IMR-90 (cell line): ENCODE measurements at regions not wholly inside any gene's neighbourhood (a gene's known extent, or its start where the extent isn't known, plus 50 kb on each side); places are given as distances from the start of the nearest gene placed in this dataset.

Experiments
- ATAC-seq: fragments of 200-7000 bp; cut with Tn5 transposase; 2 replicates; pipeline ENCODE4 v1.9.1; 2020; ENCODE audit warnings: low read depth, mild to moderate bottlenecking, moderate library complexity
- BruUV-seq: library from RNA; stranded (reverse); fragments of 400-500 nt; replicated peaks from 2 replicates; lab custom pipeline; 2021; lab: Mats Ljungman, UMichigan
- CTCF ChIA-PET: fragments of 300-600 bp; formaldehyde crosslinking; extraction: SDS; loops from one replicate; lab custom pipeline; 2021; ENCODE audit warnings: antibody characterized with exemption; lab: Yijun Ruan, JAX
- POLR2A ChIA-PET: fragments of 300-600 bp; sonication (Branson Sonifier 250); formaldehyde crosslinking; loops from one replicate; lab custom pipeline; 2022; ENCODE audit warnings: antibody characterized with exemption; ENCODE audit not compliant: unreplicated experiment; lab: Charles Lee
- DNase-seq: peaks from one replicate; pipeline ENCODE4 v3.0.0; 2013
- H2AFZ ChIP-seq: replicated peaks from 2 replicates; pipeline ENCODE3; 2013; ENCODE audit warnings: low read length, mild to moderate bottlenecking; ENCODE audit not compliant: poor library complexity
- H2AK5ac ChIP-seq: 2 replicates; pipeline ENCODE4 v1.6.1; 2013; ENCODE audit warnings: low read depth, low read length, inconsistent platforms
- H2AK9ac ChIP-seq: replicated peaks from 2 replicates; pipeline ENCODE3; 2013; ENCODE audit warnings: mild to moderate bottlenecking, low read depth, low read length, moderate library complexity; ENCODE audit not compliant: poor library complexity
- H2BK120ac ChIP-seq: 2 replicates; pipeline ENCODE4 v1.6.1; 2013; ENCODE audit warnings: low read depth, low read length, inconsistent platforms
- H2BK15ac ChIP-seq: 3 replicates; pipeline ENCODE4 v1.6.1; 2013; ENCODE audit warnings: low read depth, low read length, inconsistent platforms
- H2BK20ac ChIP-seq: 2 replicates; pipeline ENCODE4 v1.6.1; 2013; ENCODE audit warnings: low read depth, mild to moderate bottlenecking, inconsistent platforms, low read length, moderate library complexity
- H2BK5ac ChIP-seq: 2 replicates; pipeline ENCODE4 v1.6.1; 2013; ENCODE audit warnings: mild to moderate bottlenecking, low read depth, low read length, inconsistent platforms; ENCODE audit not compliant: poor library complexity, severe bottlenecking
- H3K14ac ChIP-seq: replicated peaks from 2 replicates; pipeline ENCODE4 v1.6.1; 2013; ENCODE audit warnings: low read depth, low read length, inconsistent platforms
- H3K18ac ChIP-seq: 2 replicates; pipeline ENCODE4 v1.6.1; 2013; ENCODE audit warnings: low read depth, low read length, control low read depth
- H3K23ac ChIP-seq: 2 replicates; pipeline ENCODE4 v1.6.1; 2013; ENCODE audit warnings: low read depth, low read length, inconsistent platforms
- H3K27ac ChIP-seq: 2 replicates; pipeline ENCODE4 v1.5.1; 2013; ENCODE audit warnings: mild to moderate bottlenecking, control low read depth, low read length; ENCODE audit not compliant: insufficient read depth
- H3K27me3 ChIP-seq: 2 replicates; pipeline ENCODE4 v1.6.1; 2013; ENCODE audit warnings: low read length; ENCODE audit not compliant: control insufficient read depth, insufficient read depth
- H3K36me3 ChIP-seq: 2 replicates; pipeline ENCODE4 v1.6.1; 2013; ENCODE audit warnings: low read length, mixed read lengths; ENCODE audit not compliant: control insufficient read depth, insufficient read depth
- H3K4ac ChIP-seq: 2 replicates; pipeline ENCODE4 v1.6.1; 2013; ENCODE audit warnings: low read depth, low read length, inconsistent platforms
- H3K4me1 ChIP-seq: 2 replicates; pipeline ENCODE4 v1.6.1; 2013; ENCODE audit warnings: low read length, mixed read lengths; ENCODE audit not compliant: control insufficient read depth, insufficient read depth
- H3K4me2 ChIP-seq: 2 replicates; pipeline ENCODE4 v1.6.1; 2013; ENCODE audit warnings: low read depth, mild to moderate bottlenecking, control low read depth, low read length, moderate library complexity
- H3K4me3 ChIP-seq: 2 replicates; pipeline ENCODE4 v1.5.1; 2013; ENCODE audit warnings: low read depth, mild to moderate bottlenecking, control low read depth, low read length, moderate library complexity; ENCODE audit not compliant: insufficient read depth
- H3K56ac ChIP-seq: 2 replicates; pipeline ENCODE4 v1.6.1; 2013; ENCODE audit warnings: low read length, inconsistent platforms; ENCODE audit not compliant: insufficient read depth; ENCODE audit errors: extremely low read depth
- H3K79me1 ChIP-seq, 2 experiments: 2 replicates each; pipeline ENCODE4 v1.6.1; 2013; ENCODE audit warnings: low read length in 2 of 2, inconsistent platforms in 1 of 2, low read depth in 1 of 2
- H3K9ac ChIP-seq: 2 replicates; pipeline ENCODE4 v1.6.1; 2013; ENCODE audit warnings: low read depth, low read length, control low read depth
- H3K9me1 ChIP-seq: 2 replicates; pipeline ENCODE4 v1.6.1; 2013; ENCODE audit warnings: low read length, inconsistent platforms; ENCODE audit not compliant: insufficient read depth
- H3K9me3 ChIP-seq: 2 replicates; pipeline ENCODE4 v1.6.1; 2013; ENCODE audit warnings: low read length; ENCODE audit not compliant: control insufficient read depth, insufficient read depth
- H4K20me1 ChIP-seq: 2 replicates; pipeline ENCODE4 v1.6.1; 2013; ENCODE audit warnings: low read length, inconsistent platforms; ENCODE audit not compliant: insufficient read depth
- H4K5ac ChIP-seq: 2 replicates; pipeline ENCODE4 v1.6.1; 2013; ENCODE audit warnings: mild to moderate bottlenecking, low read depth, low read length, control low read depth
- H4K8ac ChIP-seq, 2 experiments: 2 replicates each; pipeline ENCODE4 v1.6.1; 2013; ENCODE audit warnings: low read depth in 2 of 2, low read length in 2 of 2, control low read depth in 1 of 2, inconsistent platforms in 1 of 2
- H4K91ac ChIP-seq: 2 replicates; pipeline ENCODE4 v1.6.1; 2013; ENCODE audit warnings: low read depth, low read length, inconsistent platforms; ENCODE audit not compliant: insufficient read depth
- BHLHE40 ChIP-seq: fragments of 150-350 bp; IDR thresholded peaks from 2 replicates; pipeline ENCODE4 v1.6.1; 2016; ENCODE audit warnings: mild to moderate bottlenecking, low read depth, low read length
- CEBPB ChIP-seq: IDR thresholded peaks from 2 replicates; pipeline ENCODE4 v1.6.1; 2012; ENCODE audit warnings: low read depth, low read length, improper control_type of control experiment
- CHD1 ChIP-seq: IDR thresholded peaks from 2 replicates; pipeline ENCODE4 v1.6.1; 2012; ENCODE audit warnings: low read depth, low read length, improper control_type of control experiment
- CTCF ChIP-seq: conservative IDR thresholded peaks from 2 replicates; pipeline ENCODE4 v1.5.1; 2012; ENCODE audit warnings: mild to moderate bottlenecking, low read depth, low read length, improper control_type of control experiment
- ELK1 ChIP-seq: fragments of 150-350 bp; IDR thresholded peaks from 2 replicates; pipeline ENCODE4 v1.6.1; 2016; ENCODE audit warnings: low read depth, mild to moderate bottlenecking, low read length, moderate library complexity, borderline replicate concordance
- FOS ChIP-seq: fragments of 150-350 bp; IDR thresholded peaks from 2 replicates; pipeline ENCODE4 v1.6.1; 2016; ENCODE audit warnings: low read depth, low read length
- MAFK ChIP-seq: IDR thresholded peaks from 2 replicates; pipeline ENCODE4 v1.6.1; 2012; ENCODE audit warnings: low read depth, low read length, improper control_type of control experiment
- MAZ ChIP-seq: IDR thresholded peaks from 2 replicates; pipeline ENCODE4 v1.6.1; 2012; ENCODE audit warnings: low read depth, mild to moderate bottlenecking, low read length, improper control_type of control experiment, moderate library complexity, borderline replicate concordance
- MXI1 ChIP-seq: IDR thresholded peaks from 2 replicates; pipeline ENCODE4 v1.6.1; 2012; ENCODE audit warnings: low read depth, mild to moderate bottlenecking, low read length, moderate library complexity, borderline replicate concordance
- NFE2L2 ChIP-seq: fragments of 150-350 bp; IDR thresholded peaks from 2 replicates; pipeline ENCODE4 v1.6.1; 2016; ENCODE audit warnings: low read depth, mild to moderate bottlenecking, low read length
- POLR2A ChIP-seq: IDR thresholded peaks from 2 replicates; pipeline ENCODE4 v1.6.1; 2012; ENCODE audit warnings: mild to moderate bottlenecking, low read depth, low read length
- RAD21 ChIP-seq: IDR thresholded peaks from 2 replicates; pipeline ENCODE4 v1.6.1; 2012; ENCODE audit warnings: low read length, improper control_type of control experiment
- RCOR1 ChIP-seq: IDR thresholded peaks from 2 replicates; pipeline ENCODE4 v1.6.1; 2012; ENCODE audit warnings: mild to moderate bottlenecking, low read length, improper control_type of control experiment; ENCODE audit not compliant: insufficient replicate concordance
- RFX5 ChIP-seq: IDR thresholded peaks from 2 replicates; pipeline ENCODE4 v1.8.0; 2012; ENCODE audit warnings: low read depth, mild to moderate bottlenecking, low read length, moderate library complexity
- SMC3 ChIP-seq: fragments of 150-350 bp; IDR thresholded peaks from 2 replicates; pipeline ENCODE4 v1.6.1; 2016; ENCODE audit warnings: low read depth, mild to moderate bottlenecking, antibody characterized with exemption, low read length, moderate library complexity
- USF2 ChIP-seq: fragments of 150-350 bp; IDR thresholded peaks from 2 replicates; pipeline ENCODE4 v1.6.1; 2017; ENCODE audit warnings: mild to moderate bottlenecking, antibody characterized with exemption, low read length, low read depth
- WGBS, 2 experiments: methylation state at CpG; one replicate each; pipeline versions ENCODE4 v1.1.5 to v1.1.7; 2013; ENCODE audit warnings: missing lambda C conversion rate in 2 of 2; ENCODE audit not compliant: insufficient read length in 1 of 2; ENCODE audit errors: extremely low coverage in 2 of 2; 5-methylcytosine and 5-hydroxymethylcytosine counted together
- dilution Hi-C: fragments of 300-500 bp; cut with HindIII; formaldehyde crosslinking; loops from one replicate; pipeline ENCODE4 v1.14.3; 2018; ENCODE audit warnings: low sequenced_read_pairs; ENCODE audit not compliant: unreplicated experiment
- in situ Hi-C: fragments of 300-500 bp; cut with MboI; formaldehyde crosslinking; loops from 3 replicates; pipeline ENCODE4 v1.14.3; 2019; ENCODE audit warnings: low sequenced_read_pairs, inconsistent platforms, mixed read lengths
- intact Hi-C: fragments of 100-400 bp; cut with micrococcal nuclease; formaldehyde crosslinking; loops from 2 replicates; pipeline ENCODE4 v1.10.0; 2022

- intact Hi-C loops (no loop called here), in situ Hi-C loops (no loop called here), dilution Hi-C loops (no loop called here)
- Histone ChIP-seq H2BK5ac (no peak overlapping the region), H2BK15ac (no peak overlapping the region), H3K27me3 (no peaks in the 10 kb centered on the region), H3K56ac (no peak overlapping the region), H3K9me1 (no peaks in the 10 kb centered on the region), H3K14ac (no peak overlapping the region), H3K4ac (no peak overlapping the region), H3K4me3 (no peak overlapping the region), H2AK9ac (no peak overlapping the region), H2AFZ (no peak overlapping the region), H3K27ac (no peak overlapping the region), H3K18ac (no peak overlapping the region), H2BK20ac (no peak overlapping the region), H3K23ac (no peak overlapping the region), H4K20me1 (no peaks in the 10 kb centered on the region), H2AK5ac (no peak overlapping the region), H3K79me1 (no peaks in the 10 kb centered on the region), H2BK120ac (no peak overlapping the region), H4K8ac (no peak overlapping the region), H3K9me3 (no peaks in the 10 kb centered on the region), H3K4me1 (no peaks in the 10 kb centered on the region), H4K5ac (no peak overlapping the region), H3K36me3 (no peaks in the 10 kb centered on the region), H3K9ac (no peak overlapping the region), H3K4me2 (no peak overlapping the region), H4K91ac (no peak overlapping the region)
- DNase-seq (no peak), ATAC-seq (no peak)
- CTCF ChIA-PET: no interaction called here
- TF ChIP-seq MAFK: no peak
- no peak for TF ChIP-seq RAD21
- no peak for TF ChIP-seq RCOR1
- TF ChIP-seq ELK1: no peak
- TF ChIP-seq MAZ: no peak
- no peak for TF ChIP-seq MXI1
- TF ChIP-seq USF2: no peak
- no peak for TF ChIP-seq POLR2A
- TF ChIP-seq BHLHE40: no peak
- TF ChIP-seq FOS: no peak
- TF ChIP-seq CHD1: no peak
- no peak for TF ChIP-seq NFE2L2
- TF ChIP-seq CTCF: no peak
- no peak for TF ChIP-seq RFX5
- no peak for TF ChIP-seq SMC3
- TF ChIP-seq CEBPB: no peak
- POLR2A ChIA-PET: no interaction called here
- WGBS, 2 experiments: no CpG with 5 or more reads among the region's 6 CpGs
- no TSS peak for BruUV-seq
Observed at GRCh38 chr1:47637111-47637685, 199.4 kb downstream of the FOXD2 start.
